ENCODE measurements at regions not wholly inside any gene's neighbourhood (a gene's known extent, or its start where the extent isn't known, plus 50 kb on each side); places are given as distances from the start of the nearest gene placed in this dataset.
"Not testable (repeated sequence)": the region's sequence is repeated elsewhere in the genome, so short reads cannot be mapped to it uniquely, and the experiment has no call there.

DNA sequence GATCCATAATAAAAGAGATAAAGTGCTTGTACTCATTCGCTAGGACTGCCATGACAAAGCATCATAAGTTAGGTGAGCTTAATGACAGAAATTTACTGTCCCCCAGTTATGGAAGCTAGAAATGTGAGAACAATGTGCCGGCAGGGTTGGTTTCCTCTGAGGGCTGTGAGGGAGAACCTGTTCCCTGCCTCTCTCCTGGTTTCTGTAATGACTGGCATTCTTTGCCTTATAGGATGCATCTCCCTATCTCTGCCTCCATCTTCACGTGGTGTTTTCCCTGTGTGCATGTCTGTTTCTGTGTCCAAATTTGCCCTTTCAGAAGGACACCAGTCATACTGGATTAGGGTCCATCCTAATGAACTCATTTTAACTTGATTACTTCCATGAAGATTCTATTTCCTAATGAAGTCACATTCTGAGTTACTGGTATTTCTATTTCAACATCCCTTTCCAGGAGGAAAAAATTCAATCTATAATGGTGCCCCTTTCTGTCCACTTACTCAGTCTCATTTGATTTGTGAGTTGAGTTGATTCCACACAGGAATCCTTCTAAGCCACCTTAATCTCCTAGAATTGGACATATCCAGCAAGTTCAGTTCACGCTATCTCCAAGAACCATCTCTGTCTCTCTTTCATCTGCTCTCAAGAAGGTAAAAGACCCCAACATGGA is 71.2 kb upstream of the LIPC start:
- no peaks in the 10 kb centered on the region for H3K36me3 ChIP-seq (ENCODE audit: control insufficient read depth, insufficient read depth, low read length)
- no peaks in the 10 kb centered on the region for H3K4me1 ChIP-seq (ENCODE audit: control insufficient read depth, insufficient read depth, low read length)
- DNase-seq = no peak
- no peak overlapping the region for H3K27ac ChIP-seq (ENCODE audit: low read depth, low read length)
- no peak overlapping the region for H3K9ac ChIP-seq (ENCODE audit: extremely low read depth, low read length, poor library complexity, severe bottlenecking)
- 88 to 93% methylated on average over 3 to 4 of the region's 4 CpGs for WGBS, 2 experiments (ENCODE audit: insufficient coverage in 1 of 2, insufficient read length in 1 of 2)
- no peaks in the 10 kb centered on the region for H3K36me3 Mint-ChIP-seq (ENCODE audit: low read depth)
- peaks cover 3% of the 10 kb centered on the region for H3K27me3 Mint-ChIP-seq (ENCODE audit: insufficient read depth)
- H3K27ac Mint-ChIP-seq = no peak overlapping the region
- TF ChIP-seq CTCF (conservative IDR thresholded peaks at IDR 0.05) = no peak
- no peak overlapping the region for H3K4me3 Mint-ChIP-seq
- H3K9me3 Mint-ChIP-seq = peaks cover 2% of the 10 kb centered on the region
- no peaks in the 10 kb centered on the region for H3K9me3 ChIP-seq (ENCODE audit: control insufficient read depth, low read length)
- peaks cover 3% of the 10 kb centered on the region for H3K4me1 Mint-ChIP-seq
- H3K27me3 ChIP-seq (ENCODE audit: control insufficient read depth, insufficient read depth, low read length, poor library complexity, severe bottlenecking) = no peaks in the 10 kb centered on the region
- no peak overlapping the region for H3K4me3 ChIP-seq (ENCODE audit: low read length)

DNA sequence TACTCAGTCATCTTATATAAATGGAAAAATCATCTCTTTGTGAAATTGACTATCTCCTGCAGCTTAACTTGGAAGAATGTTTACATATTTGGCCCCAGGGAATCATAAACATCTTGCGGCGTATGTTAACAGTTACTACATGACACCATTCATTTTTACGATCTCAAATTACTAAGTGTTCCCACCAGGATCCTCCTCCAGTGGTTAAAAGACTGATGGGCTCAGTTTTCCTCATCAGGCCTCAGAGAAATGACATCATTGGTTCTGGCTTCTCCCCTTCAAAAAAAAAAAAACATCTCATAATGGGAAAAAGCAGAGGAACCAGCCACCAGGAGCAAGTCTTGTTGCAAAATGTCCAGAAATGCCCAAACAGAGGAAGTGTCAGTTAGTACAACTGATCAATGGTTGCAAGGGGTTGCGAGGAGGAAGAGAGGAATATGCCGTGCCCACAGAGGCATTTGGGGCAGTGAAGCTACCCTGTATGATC is 70.5 kb upstream of the LIPC start:
- H3K9me3 Mint-ChIP-seq = peaks cover 3% of the 10 kb centered on the region
- Histone ChIP-seq H3K4me1 (ENCODE audit: control insufficient read depth, insufficient read depth, low read length) (no peaks in the 10 kb centered on the region), H3K27me3 (ENCODE audit: control insufficient read depth, insufficient read depth, low read length, poor library complexity, severe bottlenecking) (no peaks in the 10 kb centered on the region), H3K27ac (ENCODE audit: low read depth, low read length) (no peak overlapping the region), H3K36me3 (ENCODE audit: control insufficient read depth, insufficient read depth, low read length) (no peaks in the 10 kb centered on the region), H3K9me3 (ENCODE audit: control insufficient read depth, low read length) (no peaks in the 10 kb centered on the region), H3K4me3 (ENCODE audit: low read length) (no peak overlapping the region), H3K9ac (ENCODE audit: extremely low read depth, low read length, poor library complexity, severe bottlenecking) (no peak overlapping the region)
- H3K4me1 Mint-ChIP-seq = peaks cover 3% of the 10 kb centered on the region
- TF ChIP-seq CTCF (conservative IDR thresholded peaks at IDR 0.05) = no peak
- no peaks in the 10 kb centered on the region for H3K36me3 Mint-ChIP-seq (ENCODE audit: low read depth)
- 95 to 97% methylated on average over 5 of the region's 5 CpGs for WGBS, 2 experiments (ENCODE audit: insufficient coverage in 1 of 2, insufficient read length in 1 of 2)
- no peak overlapping the region for H3K4me3 Mint-ChIP-seq
- no peak for DNase-seq
- H3K27me3 Mint-ChIP-seq (ENCODE audit: insufficient read depth) = peaks cover 3% of the 10 kb centered on the region
- no peak overlapping the region for H3K27ac Mint-ChIP-seq

DNA sequence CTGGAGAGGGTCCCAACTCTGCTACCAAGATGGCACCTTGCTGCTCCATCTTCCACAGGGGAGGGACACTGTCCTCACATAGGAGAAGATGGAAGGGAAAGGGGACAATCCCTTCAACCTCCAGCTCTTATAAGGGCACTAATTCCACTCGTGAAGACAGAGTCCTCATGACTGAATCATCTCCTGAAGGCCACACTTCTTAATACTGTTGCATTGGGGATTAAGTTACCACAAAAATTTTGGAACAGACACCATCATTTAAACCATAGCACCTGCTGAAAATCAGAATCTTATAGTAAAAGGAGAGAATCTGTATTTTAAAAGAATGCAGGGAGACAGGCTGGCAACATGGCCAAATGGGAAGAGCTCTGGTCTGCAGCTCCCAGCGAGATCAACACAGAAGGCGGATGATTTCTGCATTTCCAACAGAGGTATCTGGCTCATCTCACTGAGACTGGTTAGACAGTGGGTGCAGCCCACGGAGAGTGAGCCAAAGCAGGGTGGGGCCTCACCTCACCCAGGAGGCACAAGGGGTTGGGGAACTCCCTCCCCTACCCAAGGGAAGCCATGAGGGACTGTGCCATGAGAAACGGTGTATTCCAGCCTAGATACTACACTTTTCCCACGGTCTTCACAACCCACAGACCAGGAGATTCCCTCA is 69.4 kb upstream of the LIPC start:
- Histone ChIP-seq H3K4me3 (ENCODE audit: low read length) (no peak overlapping the region), H3K9me3 (ENCODE audit: control insufficient read depth, low read length) (no peaks in the 10 kb centered on the region), H3K36me3 (ENCODE audit: control insufficient read depth, insufficient read depth, low read length) (no peaks in the 10 kb centered on the region), H3K9ac (ENCODE audit: extremely low read depth, low read length, poor library complexity, severe bottlenecking) (no peak overlapping the region), H3K4me1 (ENCODE audit: control insufficient read depth, insufficient read depth, low read length) (no peaks in the 10 kb centered on the region), H3K27me3 (ENCODE audit: control insufficient read depth, insufficient read depth, low read length, poor library complexity, severe bottlenecking) (no peaks in the 10 kb centered on the region), H3K27ac (ENCODE audit: low read depth, low read length) (no peak overlapping the region)
- Mint-ChIP-seq H3K4me3 (no peak overlapping the region), H3K4me1 (peaks cover 3% of the 10 kb centered on the region), H3K27me3 (ENCODE audit: insufficient read depth) (peaks cover 3% of the 10 kb centered on the region), H3K27ac (no peak overlapping the region), H3K9me3 (peaks cover 3% of the 10 kb centered on the region), H3K36me3 (ENCODE audit: low read depth) (no peaks in the 10 kb centered on the region)
- no peak for TF ChIP-seq CTCF (conservative IDR thresholded peaks at IDR 0.05)
- DNase-seq = no peak
- WGBS, 2 experiments (ENCODE audit: insufficient coverage in 1 of 2, insufficient read length in 1 of 2) = 82 to 88% methylated on average over 1 to 6 of the region's 6 CpGs

DNA sequence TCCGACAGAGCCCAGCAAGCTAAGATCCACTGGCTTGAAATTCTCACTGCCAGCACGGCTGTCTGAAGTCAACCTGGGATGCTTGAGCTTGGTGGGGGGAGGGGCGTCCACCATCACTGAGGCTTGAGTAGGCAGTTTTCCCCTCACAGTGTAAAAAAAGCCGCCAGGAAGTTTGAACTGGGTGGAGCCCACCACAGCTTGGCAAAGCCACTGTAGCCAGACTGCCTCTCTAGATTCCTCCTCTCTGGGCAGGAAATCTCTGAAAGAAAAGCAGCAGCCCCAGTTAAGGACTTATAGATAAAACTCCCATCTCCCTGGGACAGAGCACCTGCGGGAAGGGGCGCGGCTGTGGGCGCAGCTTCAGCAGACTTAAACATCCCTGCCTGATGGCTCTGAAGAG is 68.7 kb upstream of the LIPC start:
- not testable (repeated sequence) for H3K9me3 Mint-ChIP-seq; H3K4me1 ChIP-seq (ENCODE audit: control insufficient read depth, insufficient read depth, low read length); H3K27me3 ChIP-seq (ENCODE audit: control insufficient read depth, insufficient read depth, low read length, poor library complexity, severe bottlenecking); DNase-seq; H3K9ac ChIP-seq (ENCODE audit: extremely low read depth, low read length, poor library complexity, severe bottlenecking); H3K9me3 ChIP-seq (ENCODE audit: control insufficient read depth, low read length); H3K36me3 ChIP-seq (ENCODE audit: control insufficient read depth, insufficient read depth, low read length); H3K27me3 Mint-ChIP-seq (ENCODE audit: insufficient read depth); H3K4me1 Mint-ChIP-seq; H3K36me3 Mint-ChIP-seq (ENCODE audit: low read depth); H3K4me3 Mint-ChIP-seq; H3K27ac ChIP-seq (ENCODE audit: low read depth, low read length); H3K4me3 ChIP-seq (ENCODE audit: low read length); H3K27ac Mint-ChIP-seq
- WGBS, 2 experiments (ENCODE audit: insufficient coverage in 1 of 2, insufficient read length in 1 of 2) = 89 to 90% methylated on average over 7 to 8 of the region's 8 CpGs

DNA sequence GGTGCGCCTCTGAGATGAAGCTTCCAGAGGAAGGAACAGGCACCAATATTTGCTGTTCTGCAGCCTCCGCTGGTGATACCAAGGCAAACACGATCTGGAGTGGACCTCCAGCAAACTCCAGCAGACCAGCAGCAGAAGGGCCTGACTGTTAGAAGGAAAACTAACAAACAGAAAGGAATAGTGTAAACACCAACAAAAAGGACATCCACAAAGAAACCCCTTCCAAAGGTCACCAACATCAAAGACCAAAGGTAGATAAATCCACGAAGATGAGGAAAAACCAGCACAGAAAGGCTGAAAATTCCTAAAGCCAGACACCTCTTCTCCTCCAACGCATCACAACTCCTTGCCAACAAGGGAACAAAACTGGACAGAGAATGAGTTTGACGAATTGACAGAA is 68.1 kb upstream of the LIPC start:
- DNase-seq; H3K9me3 ChIP-seq (ENCODE audit: control insufficient read depth, low read length); H3K36me3 Mint-ChIP-seq (ENCODE audit: low read depth); H3K27ac Mint-ChIP-seq; H3K4me3 ChIP-seq (ENCODE audit: low read length); H3K9ac ChIP-seq (ENCODE audit: extremely low read depth, low read length, poor library complexity, severe bottlenecking); H3K27ac ChIP-seq (ENCODE audit: low read depth, low read length); H3K4me1 Mint-ChIP-seq; H3K27me3 ChIP-seq (ENCODE audit: control insufficient read depth, insufficient read depth, low read length, poor library complexity, severe bottlenecking); H3K9me3 Mint-ChIP-seq; H3K4me1 ChIP-seq (ENCODE audit: control insufficient read depth, insufficient read depth, low read length); H3K36me3 ChIP-seq (ENCODE audit: control insufficient read depth, insufficient read depth, low read length); H3K4me3 Mint-ChIP-seq; H3K27me3 Mint-ChIP-seq (ENCODE audit: insufficient read depth): not testable (repeated sequence)
- WGBS, 2 experiments (ENCODE audit: insufficient coverage in 1 of 2, insufficient read length in 1 of 2) = 89 to 96% methylated on average over 4 to 5 of the region's 6 CpGs

All from endodermal cell (in vitro differentiated cells).